ENCODE measurements at regions not wholly inside any gene's neighbourhood (a gene's known extent, or its start where the extent isn't known, plus 50 kb on each side); places are given as distances from the start of the nearest gene placed in this dataset.
"Not testable (repeated sequence)": the region's sequence is repeated elsewhere in the genome, so short reads cannot be mapped to it uniquely, and the experiment has no call there.

GRCh38 chr13:61138857-61139256 lies 276.8 kb downstream of the PCDH20 start:
- DNase-seq (ENCODE audit: low spot score), result no peak

DNA sequence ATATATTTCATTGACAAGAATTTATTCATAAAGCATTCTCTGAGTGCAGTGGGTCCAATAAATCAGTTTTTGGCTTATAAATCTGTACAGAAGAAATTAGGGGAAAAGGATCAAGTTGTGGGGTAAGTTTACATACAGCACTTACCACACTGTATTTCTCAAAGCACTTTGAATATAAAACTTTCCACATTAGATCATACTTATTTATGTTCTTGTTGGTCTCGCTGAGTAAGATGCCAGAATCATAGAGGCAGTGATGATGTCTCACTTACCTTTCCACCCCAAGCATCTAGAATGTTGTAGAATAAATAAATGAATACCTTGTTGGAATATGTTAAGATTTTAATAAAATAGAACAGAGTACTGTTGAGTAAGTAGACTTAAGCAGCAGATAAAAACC lies 279.1 kb downstream of the PCDH20 start:
- no peak for DNase-seq (ENCODE audit: low spot score)

DNA sequence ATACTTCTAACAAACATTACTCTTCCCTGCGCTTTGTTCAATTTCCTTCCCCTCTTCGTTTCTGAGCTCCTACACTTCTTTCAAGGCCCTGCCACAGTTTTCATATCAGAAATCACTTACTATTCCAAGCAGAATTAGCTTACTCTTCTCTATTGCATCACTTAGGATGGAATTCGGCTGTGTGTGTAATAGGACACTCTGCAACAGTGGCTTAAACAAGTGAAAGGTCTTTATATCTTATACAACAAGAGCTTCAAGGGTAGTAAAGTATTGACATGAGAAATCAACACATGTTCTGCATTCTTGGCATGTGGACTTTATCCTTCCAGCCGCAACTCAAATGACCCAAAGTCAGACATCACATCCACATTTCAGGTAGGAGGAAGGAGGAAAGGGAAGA lies 279.6 kb downstream of the PCDH20 start:
- no peak for DNase-seq (ENCODE audit: low spot score)

DNA sequence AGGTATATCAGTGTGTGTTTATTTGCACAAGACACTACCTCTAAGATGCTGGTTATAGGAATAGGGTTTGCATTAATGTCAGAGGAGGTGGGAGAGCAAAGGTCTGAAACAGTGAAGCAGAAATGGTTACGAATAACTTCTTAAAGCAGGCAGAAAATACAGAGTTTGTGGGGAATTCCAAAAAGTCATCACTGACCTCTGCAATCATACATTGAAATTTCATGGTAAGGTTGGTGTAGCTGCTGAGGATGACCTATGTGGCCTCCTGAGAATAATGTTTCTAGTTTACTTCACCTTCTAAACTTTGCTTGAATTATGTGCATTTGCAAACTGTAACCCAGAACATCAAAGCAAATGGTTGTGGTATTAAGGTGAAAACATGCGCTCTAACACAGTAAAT lies 280.1 kb downstream of the PCDH20 start:
- DNase-seq (ENCODE audit: low spot score), result no peak

GRCh38 chr13:61128850-61129645 lies 286.6 kb downstream of the PCDH20 start:
- DNase-seq (ENCODE audit: low spot score), result no peak

GRCh38 chr13:61123538-61124289 lies 291.9 kb downstream of the PCDH20 start:
- no peak for DNase-seq (ENCODE audit: low spot score)

- DNase-seq (ENCODE audit: low spot score), result no peak
These were observed 302.4 kb downstream of the PCDH20 start for GRCh38 chr13:61113140-61113658.

GRCh38 chr13:61111529-61111928 lies 304.1 kb downstream of the PCDH20 start:
- no peak for DNase-seq (ENCODE audit: low spot score)

DNA sequence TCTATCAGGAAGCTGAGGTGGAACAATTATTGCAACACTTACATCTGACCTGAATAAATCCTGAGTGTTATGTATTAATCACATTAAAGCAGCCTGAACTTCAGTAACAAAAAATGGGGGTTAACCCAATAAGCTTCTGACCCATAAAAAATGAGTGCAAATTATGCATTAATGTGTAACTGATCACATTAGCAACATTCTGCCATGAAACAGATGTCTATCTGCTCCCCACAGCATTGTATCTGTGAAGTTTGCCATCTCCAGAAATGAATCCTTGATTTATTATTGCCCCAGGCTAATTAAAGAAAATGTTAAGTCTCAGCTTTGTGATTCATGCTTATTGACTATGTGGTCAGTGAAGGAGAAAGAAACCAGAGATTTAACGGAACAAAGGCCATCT lies 304.9 kb downstream of the PCDH20 start:
- no peak for DNase-seq (ENCODE audit: low spot score)

GRCh38 chr13:61109741-61110140 lies 305.9 kb downstream of the PCDH20 start:
- no peak for DNase-seq (ENCODE audit: low spot score)

DNA sequence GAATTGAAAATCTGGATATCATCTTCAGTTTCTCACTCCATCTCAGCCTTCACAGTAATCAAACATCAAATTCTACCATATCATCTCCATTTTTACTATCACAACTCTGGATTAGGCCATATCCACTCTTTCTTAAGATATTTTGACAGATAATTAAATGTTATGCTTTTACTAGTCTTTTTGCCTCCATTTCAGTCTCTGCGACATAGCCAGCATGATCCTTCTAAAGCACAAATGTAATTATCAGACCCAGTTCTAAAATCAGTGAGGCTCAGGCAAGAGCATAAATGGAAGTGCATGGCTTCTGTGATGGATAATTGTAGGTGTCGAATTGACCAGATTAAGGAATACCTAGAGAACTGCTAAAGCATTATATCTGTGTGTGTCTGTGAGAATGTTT lies 307.7 kb downstream of the PCDH20 start:
- DNase-seq (ENCODE audit: low spot score), result no peak

DNA sequence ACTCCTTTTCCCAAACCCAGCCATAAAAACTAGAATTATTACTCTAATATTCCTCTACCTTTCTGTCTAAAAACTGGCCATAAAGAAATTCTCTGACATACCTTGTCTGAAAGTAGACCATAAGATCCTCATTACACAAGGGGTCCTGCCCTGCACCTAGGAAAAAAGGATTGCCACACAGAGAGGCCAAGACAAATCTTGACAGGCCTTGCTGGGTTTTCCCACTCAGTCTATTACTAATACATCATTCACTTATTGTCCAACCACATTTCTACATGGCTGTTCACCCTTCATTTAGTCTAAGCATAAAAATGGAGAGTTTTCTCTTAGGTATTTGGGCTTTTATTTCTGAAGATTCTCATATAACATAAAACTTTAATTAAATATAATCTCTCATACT lies 319.8 kb downstream of the PCDH20 start:
- no peak for DNase-seq (ENCODE audit: low spot score)

GRCh38 chr13:61094865-61095264 lies 320.8 kb downstream of the PCDH20 start:
- DNase-seq (ENCODE audit: low spot score), result no peak

DNA sequence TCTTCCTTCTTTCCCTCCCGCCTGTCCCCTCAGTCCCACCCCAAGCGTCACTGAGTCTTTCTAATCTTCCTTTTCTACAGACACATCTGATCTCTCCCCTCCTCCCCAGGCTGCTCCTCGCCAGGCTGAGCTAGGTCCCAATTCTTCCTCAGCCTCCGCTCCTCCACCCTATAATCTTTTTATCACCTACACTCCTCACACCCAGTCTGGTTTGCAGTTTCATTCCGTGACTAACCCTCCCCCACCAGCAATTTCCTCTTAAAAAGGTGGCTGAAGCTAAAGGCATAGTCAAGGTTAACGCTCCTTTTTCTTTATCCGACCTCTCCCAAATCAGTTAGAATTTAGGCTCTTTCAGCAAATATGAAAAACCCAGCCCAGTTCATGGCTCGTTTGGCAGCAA lies 325.8 kb downstream of the PCDH20 start:
- not testable (repeated sequence) for DNase-seq (ENCODE audit: low spot score)

DNA sequence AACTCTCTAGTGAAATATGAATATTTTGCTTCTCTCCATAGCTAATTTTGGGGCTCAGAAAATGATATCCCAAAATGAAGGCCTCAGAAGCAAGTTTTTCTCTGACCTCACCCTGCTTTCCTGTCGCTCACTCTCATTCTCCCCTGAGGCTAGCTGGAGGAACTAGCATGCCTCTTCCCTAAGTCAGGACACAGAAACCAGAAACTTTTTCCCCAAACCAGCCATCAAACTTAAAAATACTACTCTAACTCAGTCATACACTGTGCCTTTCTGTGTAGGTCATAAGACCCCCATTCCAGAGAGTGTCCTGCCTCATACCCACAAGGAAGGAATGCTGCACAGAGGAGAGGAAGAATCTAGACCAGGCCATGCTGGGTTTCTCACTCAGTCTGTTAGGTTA lies 329.6 kb downstream of the PCDH20 start:
- no peak for DNase-seq (ENCODE audit: low spot score)

DNA sequence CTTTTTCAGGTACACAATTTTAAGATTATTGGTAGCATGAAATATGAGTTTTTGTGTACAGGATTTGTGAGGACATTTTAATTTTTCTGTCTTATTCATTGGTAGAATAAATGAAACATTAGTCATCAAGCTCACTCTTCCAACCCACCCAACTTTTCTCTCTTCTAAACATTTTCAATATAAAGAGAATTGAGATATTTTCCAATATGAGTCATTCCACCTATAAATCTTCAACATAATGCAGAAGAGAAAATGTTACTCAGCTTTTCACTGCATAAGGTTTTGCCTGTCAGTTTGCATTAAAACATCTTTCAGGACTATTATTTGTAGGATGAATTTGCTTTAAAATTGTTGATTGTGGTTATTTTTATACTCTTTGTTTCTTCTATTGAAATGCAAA lies 330.7 kb downstream of the PCDH20 start:
- peak; percentile 38 for DNase-seq (ENCODE audit: low spot score)

GRCh38 chr13:61078976-61079770 lies 336.5 kb downstream of the PCDH20 start:
- DNase-seq (ENCODE audit: low spot score), result no peak

DNA sequence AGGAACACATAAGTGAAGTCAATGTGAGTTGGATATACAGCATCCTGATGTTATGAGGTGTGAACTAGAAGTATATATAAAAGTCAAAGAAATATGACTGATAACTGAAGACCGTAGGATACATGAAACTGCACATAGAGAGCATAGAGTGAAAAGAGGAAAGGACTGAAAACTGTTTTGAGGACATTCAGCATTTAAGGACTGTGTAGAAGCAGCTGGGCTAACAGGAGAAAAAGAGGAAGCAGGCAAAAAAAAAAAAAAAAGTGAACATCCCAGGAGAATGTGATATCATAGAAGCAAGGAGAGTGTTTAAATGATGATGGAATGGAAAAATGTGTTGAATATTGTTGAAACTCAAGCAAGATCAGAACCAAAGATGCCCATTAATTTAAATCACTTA lies 363.5 kb downstream of the PCDH20 start:
- DNase-seq (ENCODE audit: low spot score), result no peak

DNA sequence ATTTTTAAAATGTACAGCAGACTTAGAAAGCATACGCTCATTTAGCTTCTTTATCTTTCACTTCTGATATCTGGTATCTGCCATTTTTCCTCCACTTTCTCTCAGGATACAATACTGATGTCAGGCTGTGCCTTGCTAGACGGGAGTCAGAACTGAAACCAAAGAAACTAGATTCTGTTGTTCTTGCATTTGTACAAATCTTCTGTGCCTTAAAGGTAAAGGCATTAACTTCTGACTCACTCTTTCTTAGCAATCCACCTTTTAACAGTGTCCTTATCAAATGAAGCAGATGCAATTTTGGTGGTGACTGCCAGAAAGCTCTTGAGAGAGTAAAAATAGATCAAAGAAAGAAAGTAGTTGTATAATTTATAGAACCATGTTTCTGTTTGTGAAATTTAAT lies 370.4 kb downstream of the PCDH20 start:
- DNase-seq (ENCODE audit: low spot score), result no peak

DNA sequence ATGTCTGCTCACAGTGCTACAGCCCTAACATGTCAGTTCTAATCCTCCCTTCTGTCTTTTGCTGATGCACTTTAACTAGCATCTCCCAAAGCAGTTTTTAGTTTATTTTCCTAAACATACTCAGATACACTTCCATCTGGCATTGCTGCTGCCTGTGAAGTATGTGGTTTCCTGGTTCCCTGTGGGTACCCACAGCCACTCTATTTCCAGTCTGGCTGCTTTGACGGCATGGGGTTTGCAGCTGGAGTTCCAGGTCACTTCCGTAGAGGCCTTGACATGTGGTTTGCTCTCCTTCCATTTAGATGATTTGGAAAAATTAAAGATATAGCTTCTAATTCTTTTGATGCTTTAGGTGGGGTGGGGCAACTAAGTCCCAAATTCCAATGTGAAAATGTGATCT lies 375.5 kb downstream of the PCDH20 start:
- no peak for DNase-seq (ENCODE audit: low spot score)

DNA sequence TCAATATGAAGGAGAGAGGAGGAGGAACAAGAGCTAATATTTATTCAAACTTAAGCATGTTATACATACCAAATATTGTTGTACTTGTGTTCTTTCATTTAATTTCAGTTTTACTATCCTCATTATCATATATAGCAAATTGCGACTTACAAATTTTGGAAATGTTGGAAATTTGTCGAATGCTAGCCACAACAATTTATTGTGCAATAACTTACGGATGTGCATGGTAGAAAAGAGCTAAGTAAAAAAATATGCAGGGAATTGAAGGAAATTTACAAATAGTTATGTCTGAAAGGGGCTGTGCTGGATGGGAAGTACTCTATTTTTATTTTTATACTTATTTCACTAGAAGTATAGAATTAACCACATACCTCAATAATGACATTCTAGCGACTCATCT lies 376.3 kb downstream of the PCDH20 start:
- no peak for DNase-seq (ENCODE audit: low spot score)

DNA sequence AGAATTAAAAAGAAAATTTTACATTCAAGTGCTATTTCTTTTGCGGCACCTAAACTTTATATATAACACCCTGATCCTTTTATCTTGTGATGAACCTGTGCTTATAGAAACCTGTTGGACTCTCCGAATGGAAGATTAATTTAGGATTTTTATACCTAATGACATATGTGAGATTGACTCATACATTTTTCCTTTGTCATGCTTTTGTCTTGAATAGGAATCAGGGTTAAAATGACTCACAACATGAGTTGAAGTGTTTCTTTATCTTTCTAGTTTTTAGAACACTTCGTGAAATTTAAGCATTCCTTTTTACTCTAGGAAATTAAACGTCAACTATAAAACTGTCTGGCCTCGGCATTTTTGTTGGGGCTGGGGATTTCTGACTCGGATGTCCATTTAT lies 378.9 kb downstream of the PCDH20 start:
- DNase-seq (ENCODE audit: low spot score), result no peak

Measured in A172 (cell line).